ENCODE measurements at regions not wholly inside any gene's neighbourhood (a gene's known extent, or its start where the extent isn't known, plus 50 kb on each side); places are given as distances from the start of the nearest gene placed in this dataset.

DNA sequence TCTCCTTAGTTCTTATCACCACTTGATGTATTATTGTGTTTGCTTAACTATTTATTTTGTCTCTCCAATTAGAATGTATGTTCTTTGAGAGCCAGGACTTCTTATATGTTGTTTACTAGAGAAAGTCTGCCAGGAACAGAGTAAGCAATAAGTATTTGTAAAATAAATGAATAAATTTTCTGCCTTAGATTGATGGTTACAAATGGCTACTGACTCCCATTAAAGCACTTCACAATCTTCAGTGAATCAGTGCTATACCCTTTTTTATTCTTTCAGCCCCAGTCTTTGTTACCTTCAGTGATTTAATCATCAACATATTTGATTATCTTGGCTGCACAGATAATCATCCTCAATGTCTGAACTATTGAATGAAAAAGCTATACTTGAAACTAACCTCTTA lies 197.1 kb upstream of the TMEM196 start:
- TF ChIP-seq CTCF (IDR thresholded peaks at IDR 0.05) (no peak), POLR2A (IDR thresholded peaks at IDR 0.05) (no peak)
